ENCODE measurements at regions not wholly inside any gene's neighbourhood (a gene's known extent, or its start where the extent isn't known, plus 50 kb on each side); places are given as distances from the start of the nearest gene placed in this dataset.
"Not testable (repeated sequence)": the region's sequence is repeated elsewhere in the genome, so short reads cannot be mapped to it uniquely, and the experiment has no call there.

- TF ChIP-seq CTCF (IDR thresholded peaks at IDR 0.05; ENCODE audit: low read depth, low read length): no peak
- DNase-seq (ENCODE audit: extremely low read depth, low read depth): no peak
Observed at GRCh38 chrX:36859231-36859630, 148.9 kb upstream of the FAM47C start.

GRCh38 chrX:36861601-36862000 lies 146.6 kb upstream of the FAM47C start:
- DNase-seq (ENCODE audit: extremely low read depth, low read depth): no peak
- no peak for TF ChIP-seq CTCF (IDR thresholded peaks at IDR 0.05; ENCODE audit: low read depth, low read length)

GRCh38 chrX:36867143-36867542 lies 141.0 kb upstream of the FAM47C start:
- no peak for DNase-seq (ENCODE audit: extremely low read depth, low read depth)
- TF ChIP-seq CTCF (IDR thresholded peaks at IDR 0.05; ENCODE audit: low read depth, low read length): peak; percentile 51

GRCh38 chrX:36868592-36868991 lies 139.6 kb upstream of the FAM47C start:
- no peak for DNase-seq (ENCODE audit: extremely low read depth, low read depth)
- TF ChIP-seq CTCF (IDR thresholded peaks at IDR 0.05; ENCODE audit: low read depth, low read length): no peak

- TF ChIP-seq CTCF (IDR thresholded peaks at IDR 0.05; ENCODE audit: low read depth, low read length): no peak
- DNase-seq (ENCODE audit: extremely low read depth, low read depth): no peak
Observed at GRCh38 chrX:36869457-36869856, 138.7 kb upstream of the FAM47C start.

GRCh38 chrX:36897690-36898089 lies 110.5 kb upstream of the FAM47C start:
- no peak for TF ChIP-seq CTCF (IDR thresholded peaks at IDR 0.05; ENCODE audit: low read depth, low read length)
- no peak for DNase-seq (ENCODE audit: extremely low read depth, low read depth)

- no peak for DNase-seq (ENCODE audit: extremely low read depth, low read depth)
- peak; percentile 36 for TF ChIP-seq CTCF (IDR thresholded peaks at IDR 0.05; ENCODE audit: low read depth, low read length)
Observed at GRCh38 chrX:36898301-36898700, 109.9 kb upstream of the FAM47C start.

GRCh38 chrX:36904561-36904960 lies 103.6 kb upstream of the FAM47C start:
- DNase-seq (ENCODE audit: extremely low read depth, low read depth): not testable (repeated sequence)

All from AG09319 (cell line).